PFSK-1 (cell line): ENCODE measurements at regions not wholly inside any gene's neighbourhood (a gene's known extent, or its start where the extent isn't known, plus 50 kb on each side); places are given as distances from the start of the nearest gene placed in this dataset.

Experiments used
- FOXP2 ChIP-seq: optimal IDR thresholded peaks from 2 replicates; pipeline ENCODE3; 2011; ENCODE audit warnings: borderline replicate concordance, control low read depth, inconsistent platforms; ENCODE audit not compliant: insufficient read depth; ENCODE audit errors: extremely low read length, extremely low read depth
- POLR2AphosphoS5 ChIP-seq: IDR thresholded peaks from 2 replicates; pipeline ENCODE4 v1.6.1; 2012; ENCODE audit warnings: low read depth, mild to moderate bottlenecking, control low read depth, low read length, moderate library complexity
- SIN3A ChIP-seq: IDR thresholded peaks from 2 replicates; pipeline ENCODE4 v1.6.1; 2012; ENCODE audit warnings: mild to moderate bottlenecking, low read length, moderate library complexity, borderline replicate concordance; ENCODE audit not compliant: insufficient read depth
- TAF1 ChIP-seq: IDR thresholded peaks from 2 replicates; pipeline ENCODE4 v1.6.1; 2012; ENCODE audit warnings: low read length, control low read depth, borderline replicate concordance; ENCODE audit not compliant: insufficient read depth
- TF ChIP-seq, protein P1 (sequence below), 2 experiments: IDR thresholded peaks; 2 replicates each; pipeline versions ENCODE4 v1.6.1 to v1.8.0; 2011 to 2012; ENCODE audit warnings: low read depth in 2 of 2, low read length in 2 of 2, control low read depth in 1 of 2, inconsistent platforms in 1 of 2, mild to moderate bottlenecking in 1 of 2, moderate library complexity in 1 of 2; ENCODE audit not compliant: insufficient read depth in 1 of 2

DNA sequence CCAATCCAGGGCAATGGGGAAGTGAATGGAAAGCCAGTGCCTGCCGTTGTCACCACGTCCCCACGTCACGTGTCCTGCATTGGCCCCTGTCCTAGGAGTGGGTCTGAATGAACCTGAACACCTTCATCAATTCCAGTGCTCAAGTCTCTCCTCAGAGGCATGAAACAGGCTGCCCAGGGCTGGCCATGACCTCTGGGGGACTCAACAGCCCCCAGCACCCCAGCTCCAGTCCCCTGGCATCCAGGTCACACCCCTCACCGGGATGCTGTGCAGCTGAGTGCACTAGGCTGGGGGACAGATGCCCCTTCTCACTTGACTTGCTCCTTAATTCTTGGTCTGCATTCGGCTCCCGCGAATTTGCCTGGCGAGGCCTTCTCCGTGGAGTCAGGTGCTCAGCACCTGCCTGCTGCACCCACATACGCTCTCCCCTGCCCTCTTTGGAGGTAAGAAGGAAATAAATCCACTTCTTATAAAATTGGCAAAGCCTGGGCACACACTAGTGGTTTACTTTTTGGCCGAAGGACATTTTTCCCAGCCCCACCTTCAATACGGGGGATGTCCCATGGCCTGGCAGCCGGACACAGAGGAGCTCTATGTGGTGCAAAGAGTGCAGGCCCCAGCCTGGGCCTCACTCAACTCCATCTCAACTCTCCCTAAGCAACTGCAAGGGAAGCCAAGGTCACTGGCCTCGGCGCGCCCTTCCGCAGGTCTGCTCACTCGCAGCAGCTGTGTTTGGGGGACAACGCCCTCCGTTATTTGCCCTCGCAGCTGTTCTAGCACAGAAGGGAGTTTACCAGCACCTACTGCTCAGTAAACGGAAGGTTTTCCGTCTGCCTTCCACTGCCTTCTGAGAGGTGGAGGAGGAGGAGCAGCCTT, 77.6 kb upstream of the SHH start:
- TF ChIP-seq FOXP2 (no peak), SIN3A (no peak), TAF1 (no peak), POLR2AphosphoS5 (no peak)
- TF ChIP-seq, protein P1, sequence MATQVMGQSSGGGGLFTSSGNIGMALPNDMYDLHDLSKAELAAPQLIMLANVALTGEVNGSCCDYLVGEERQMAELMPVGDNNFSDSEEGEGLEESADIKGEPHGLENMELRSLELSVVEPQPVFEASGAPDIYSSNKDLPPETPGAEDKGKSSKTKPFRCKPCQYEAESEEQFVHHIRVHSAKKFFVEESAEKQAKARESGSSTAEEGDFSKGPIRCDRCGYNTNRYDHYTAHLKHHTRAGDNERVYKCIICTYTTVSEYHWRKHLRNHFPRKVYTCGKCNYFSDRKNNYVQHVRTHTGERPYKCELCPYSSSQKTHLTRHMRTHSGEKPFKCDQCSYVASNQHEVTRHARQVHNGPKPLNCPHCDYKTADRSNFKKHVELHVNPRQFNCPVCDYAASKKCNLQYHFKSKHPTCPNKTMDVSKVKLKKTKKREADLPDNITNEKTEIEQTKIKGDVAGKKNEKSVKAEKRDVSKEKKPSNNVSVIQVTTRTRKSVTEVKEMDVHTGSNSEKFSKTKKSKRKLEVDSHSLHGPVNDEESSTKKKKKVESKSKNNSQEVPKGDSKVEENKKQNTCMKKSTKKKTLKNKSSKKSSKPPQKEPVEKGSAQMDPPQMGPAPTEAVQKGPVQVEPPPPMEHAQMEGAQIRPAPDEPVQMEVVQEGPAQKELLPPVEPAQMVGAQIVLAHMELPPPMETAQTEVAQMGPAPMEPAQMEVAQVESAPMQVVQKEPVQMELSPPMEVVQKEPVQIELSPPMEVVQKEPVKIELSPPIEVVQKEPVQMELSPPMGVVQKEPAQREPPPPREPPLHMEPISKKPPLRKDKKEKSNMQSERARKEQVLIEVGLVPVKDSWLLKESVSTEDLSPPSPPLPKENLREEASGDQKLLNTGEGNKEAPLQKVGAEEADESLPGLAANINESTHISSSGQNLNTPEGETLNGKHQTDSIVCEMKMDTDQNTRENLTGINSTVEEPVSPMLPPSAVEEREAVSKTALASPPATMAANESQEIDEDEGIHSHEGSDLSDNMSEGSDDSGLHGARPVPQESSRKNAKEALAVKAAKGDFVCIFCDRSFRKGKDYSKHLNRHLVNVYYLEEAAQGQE (IDR thresholded peaks at IDR 0.05; ENCODE audit: insufficient read depth in 1 of 2, low read depth in 2 of 2, low read length in 2 of 2): no peak

DNA sequence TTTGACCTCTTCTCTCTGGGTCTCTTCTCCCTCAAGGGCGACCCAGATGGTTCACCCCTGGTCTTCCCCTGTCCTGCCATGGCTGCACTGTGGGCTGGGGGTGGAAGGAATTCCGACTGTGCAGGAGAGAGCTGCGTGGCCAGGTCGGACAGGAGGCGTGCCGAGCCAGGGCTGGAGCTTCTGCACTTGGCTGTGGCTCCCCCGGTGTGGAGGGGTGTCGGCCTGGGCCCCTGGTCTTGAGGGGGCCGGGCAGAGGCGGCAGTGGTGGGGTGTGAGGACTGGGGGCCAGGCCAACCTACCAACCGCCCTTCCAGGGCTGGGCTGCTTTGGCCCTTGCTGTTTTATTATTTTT, 74.9 kb upstream of the SHH start:
- no peak for TF ChIP-seq TAF1
- TF ChIP-seq FOXP2: no peak
- TF ChIP-seq, protein P1 (IDR thresholded peaks at IDR 0.05; ENCODE audit: insufficient read depth in 1 of 2, low read depth in 2 of 2, low read length in 2 of 2): no peak
- no peak for TF ChIP-seq POLR2AphosphoS5
- no peak for TF ChIP-seq SIN3A

DNA sequence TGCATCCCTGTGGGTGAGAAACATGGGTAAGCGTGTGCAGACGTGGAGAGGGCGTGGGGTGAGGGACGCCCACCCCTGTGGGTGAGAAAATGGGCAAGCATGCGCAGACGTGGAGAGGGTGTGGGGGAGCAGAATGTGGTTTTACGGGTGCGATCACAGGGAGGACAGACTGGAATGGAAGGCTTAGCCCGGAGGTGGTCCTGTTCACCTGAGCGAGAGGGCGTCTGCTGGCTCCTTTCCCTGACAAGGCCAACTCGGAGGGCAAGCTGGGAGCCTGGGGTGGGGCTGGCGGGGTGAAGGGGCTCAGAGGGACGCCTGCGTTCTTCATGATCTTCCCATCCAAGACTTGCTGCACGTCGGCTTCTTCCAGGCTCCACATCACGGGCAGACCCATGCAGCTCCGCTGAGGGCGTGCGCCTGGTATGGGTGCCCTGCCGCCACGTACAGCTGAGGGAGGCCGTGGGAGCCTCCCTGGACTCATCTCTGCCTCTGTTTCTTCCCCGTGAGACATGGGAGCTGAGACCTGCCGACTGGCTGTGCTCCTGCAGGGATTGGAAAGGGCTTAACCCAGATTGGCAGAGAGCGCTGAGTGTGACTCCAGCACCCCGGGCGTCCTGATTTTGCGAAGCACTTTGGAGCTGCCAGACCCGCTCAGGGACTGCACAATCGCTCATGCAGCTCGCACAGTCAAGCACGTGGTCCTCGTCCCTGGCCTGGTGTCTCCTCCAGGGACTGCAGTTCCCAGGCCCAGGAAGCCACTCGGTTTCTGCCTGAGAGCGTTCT, 74.3 kb upstream of the SHH start:
- TF ChIP-seq SIN3A (no peak), TAF1 (no peak), FOXP2 (no peak), POLR2AphosphoS5 (no peak)
- TF ChIP-seq, protein P1 (IDR thresholded peaks at IDR 0.05; ENCODE audit: insufficient read depth in 1 of 2, low read depth in 2 of 2, low read length in 2 of 2): no peak

DNA sequence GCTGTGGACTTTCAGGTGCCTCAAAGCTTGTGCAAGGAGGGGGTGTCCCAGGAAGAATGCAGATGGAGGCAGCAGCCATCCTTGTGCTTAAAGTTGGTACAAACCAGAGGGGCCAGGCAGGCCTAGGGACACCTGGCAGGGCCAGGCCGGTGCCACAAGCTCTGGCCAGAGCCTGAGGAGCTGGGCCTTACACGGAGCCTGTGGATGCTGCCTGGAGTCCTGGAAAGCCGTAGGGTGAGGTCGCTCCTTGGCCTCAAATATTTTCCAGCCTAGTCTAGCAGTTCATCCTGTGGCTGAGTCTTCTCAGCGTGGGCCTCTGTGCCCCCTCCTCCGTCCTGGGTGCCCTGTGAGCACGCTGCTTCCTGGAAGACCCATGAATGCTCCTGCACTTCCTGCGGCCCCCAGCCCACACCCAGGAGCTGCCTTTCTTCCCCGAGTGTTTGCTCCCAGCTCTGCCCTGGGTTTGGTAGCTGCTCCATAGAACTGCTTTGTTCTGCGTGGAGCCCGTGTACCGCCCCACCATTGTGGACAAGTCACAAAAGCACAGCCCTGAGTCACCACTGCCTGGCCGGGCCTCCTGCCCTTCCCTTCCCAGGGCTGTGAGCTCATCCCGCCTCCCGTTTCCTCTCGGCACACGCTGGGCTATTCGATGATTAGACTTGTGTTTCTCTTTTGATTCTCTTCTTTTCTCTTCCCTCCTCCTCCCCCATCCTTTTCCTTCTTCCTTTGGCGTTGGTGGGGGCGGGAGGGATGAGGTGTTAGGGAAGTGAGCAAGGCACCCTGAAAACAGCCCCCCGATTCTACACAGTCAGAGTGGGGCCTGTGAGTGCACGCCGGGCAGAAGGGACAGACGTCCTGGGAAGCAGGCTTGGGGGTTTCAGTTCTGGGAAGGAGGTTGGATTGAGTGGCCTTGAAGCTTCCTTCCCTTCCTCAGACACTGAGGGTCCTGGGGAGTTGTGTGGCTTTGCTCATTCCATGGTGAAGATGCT, 73.2 kb upstream of the SHH start:
- TF ChIP-seq, protein P1 (IDR thresholded peaks at IDR 0.05; ENCODE audit: insufficient read depth in 1 of 2, low read depth in 2 of 2, low read length in 2 of 2): no peak
- TF ChIP-seq TAF1 (no peak), FOXP2 (no peak), SIN3A (no peak), POLR2AphosphoS5 (no peak)
